ENCODE measurements at regions not wholly inside any gene's neighbourhood (a gene's known extent, or its start where the extent isn't known, plus 50 kb on each side); places are given as distances from the start of the nearest gene placed in this dataset.

- no peaks in the 10 kb centered on the region for H4K20me1 ChIP-seq (ENCODE audit: insufficient read depth)
- no peaks in the 10 kb centered on the region for H3K36me3 ChIP-seq (ENCODE audit: insufficient read depth, low read length)
- no peaks in the 10 kb centered on the region for H3K27me3 ChIP-seq (ENCODE audit: insufficient read depth, low read depth, low read length)
- no peaks in the 10 kb centered on the region for H3F3A ChIP-seq (ENCODE audit: insufficient read depth, low read length, poor library complexity, severe bottlenecking)
- no peak overlapping the region for H3K4me3 ChIP-seq (ENCODE audit: low read length)
- no peaks in the 10 kb centered on the region for H3K9me2 ChIP-seq (ENCODE audit: insufficient read depth, low read length)
- no peak overlapping the region for H3K27ac ChIP-seq (ENCODE audit: low read length)
- H2AFZ ChIP-seq (ENCODE audit: low read depth, low read length), result no peak overlapping the region
- H3K4me2 ChIP-seq (ENCODE audit: low read length), result no peak overlapping the region
- H3K79me2 ChIP-seq (replicated peaks; ENCODE audit: insufficient read depth, low read length), result no peaks in the 10 kb centered on the region
- no peak overlapping the region for H3K9ac ChIP-seq (ENCODE audit: low read length)
- TF ChIP-seq POLR2AphosphoS5 (IDR thresholded peaks at IDR 0.05), result no peak
- TF ChIP-seq CTCF (IDR thresholded peaks at IDR 0.05; ENCODE audit: poor library complexity, severe bottlenecking), result no peak
- no peak for TF ChIP-seq RAD21 (conservative IDR thresholded peaks at IDR 0.05)
- no peak for TF ChIP-seq TAF1 (IDR thresholded peaks at IDR 0.05; ENCODE audit: low read depth)
- TF ChIP-seq, protein P1, sequence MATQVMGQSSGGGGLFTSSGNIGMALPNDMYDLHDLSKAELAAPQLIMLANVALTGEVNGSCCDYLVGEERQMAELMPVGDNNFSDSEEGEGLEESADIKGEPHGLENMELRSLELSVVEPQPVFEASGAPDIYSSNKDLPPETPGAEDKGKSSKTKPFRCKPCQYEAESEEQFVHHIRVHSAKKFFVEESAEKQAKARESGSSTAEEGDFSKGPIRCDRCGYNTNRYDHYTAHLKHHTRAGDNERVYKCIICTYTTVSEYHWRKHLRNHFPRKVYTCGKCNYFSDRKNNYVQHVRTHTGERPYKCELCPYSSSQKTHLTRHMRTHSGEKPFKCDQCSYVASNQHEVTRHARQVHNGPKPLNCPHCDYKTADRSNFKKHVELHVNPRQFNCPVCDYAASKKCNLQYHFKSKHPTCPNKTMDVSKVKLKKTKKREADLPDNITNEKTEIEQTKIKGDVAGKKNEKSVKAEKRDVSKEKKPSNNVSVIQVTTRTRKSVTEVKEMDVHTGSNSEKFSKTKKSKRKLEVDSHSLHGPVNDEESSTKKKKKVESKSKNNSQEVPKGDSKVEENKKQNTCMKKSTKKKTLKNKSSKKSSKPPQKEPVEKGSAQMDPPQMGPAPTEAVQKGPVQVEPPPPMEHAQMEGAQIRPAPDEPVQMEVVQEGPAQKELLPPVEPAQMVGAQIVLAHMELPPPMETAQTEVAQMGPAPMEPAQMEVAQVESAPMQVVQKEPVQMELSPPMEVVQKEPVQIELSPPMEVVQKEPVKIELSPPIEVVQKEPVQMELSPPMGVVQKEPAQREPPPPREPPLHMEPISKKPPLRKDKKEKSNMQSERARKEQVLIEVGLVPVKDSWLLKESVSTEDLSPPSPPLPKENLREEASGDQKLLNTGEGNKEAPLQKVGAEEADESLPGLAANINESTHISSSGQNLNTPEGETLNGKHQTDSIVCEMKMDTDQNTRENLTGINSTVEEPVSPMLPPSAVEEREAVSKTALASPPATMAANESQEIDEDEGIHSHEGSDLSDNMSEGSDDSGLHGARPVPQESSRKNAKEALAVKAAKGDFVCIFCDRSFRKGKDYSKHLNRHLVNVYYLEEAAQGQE (IDR thresholded peaks at IDR 0.05; ENCODE audit: borderline replicate concordance), result no peak
- TF ChIP-seq EZH2 (IDR thresholded peaks at IDR 0.05; ENCODE audit: borderline replicate concordance, insufficient read depth, low read length, poor library complexity, severe bottlenecking), result no peak
- TF ChIP-seq EP300 (conservative IDR thresholded peaks at IDR 0.05; ENCODE audit: poor library complexity, severe bottlenecking), result no peak
- no peak for TF ChIP-seq SMC3 (conservative IDR thresholded peaks at IDR 0.05; ENCODE audit: poor library complexity)
- no peak for TF ChIP-seq MXI1 (conservative IDR thresholded peaks at IDR 0.05; ENCODE audit: poor library complexity, severe bottlenecking)
- no peaks in the 10 kb centered on the region for H3K9me3 ChIP-seq (ENCODE audit: low read length)
Observed at GRCh38 chr4:107125496-107125895, 89.4 kb upstream of the DKK2 start.

DNA sequence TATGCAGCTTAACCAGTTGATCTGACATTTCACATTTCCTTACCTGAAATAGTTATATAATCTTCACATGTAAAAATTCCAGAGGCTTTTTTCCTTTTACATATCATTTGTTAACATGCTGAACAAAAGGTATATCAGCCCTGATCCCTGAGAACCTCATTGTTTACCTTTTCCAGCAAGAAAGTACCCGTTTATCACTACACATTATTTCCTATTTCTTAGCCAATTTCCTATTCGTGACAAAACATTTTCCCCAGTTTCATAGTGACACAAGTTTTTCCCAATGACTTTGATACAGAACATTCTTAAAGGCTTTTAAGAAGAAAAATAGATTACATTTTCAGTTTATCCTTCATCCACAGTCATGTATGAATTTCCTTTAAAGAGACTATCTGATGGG is 86.6 kb upstream of the DKK2 start:
- Histone ChIP-seq H3F3A (ENCODE audit: insufficient read depth, low read length, poor library complexity, severe bottlenecking) (no peaks in the 10 kb centered on the region), H3K9ac (ENCODE audit: low read length) (no peak overlapping the region), H3K79me2 (replicated peaks; ENCODE audit: insufficient read depth, low read length) (no peaks in the 10 kb centered on the region), H3K4me3 (ENCODE audit: low read length) (no peak overlapping the region), H4K20me1 (ENCODE audit: insufficient read depth) (no peaks in the 10 kb centered on the region), H3K9me2 (ENCODE audit: insufficient read depth, low read length) (no peaks in the 10 kb centered on the region), H3K27me3 (ENCODE audit: insufficient read depth, low read depth, low read length) (no peaks in the 10 kb centered on the region), H3K36me3 (ENCODE audit: insufficient read depth, low read length) (no peaks in the 10 kb centered on the region), H3K4me2 (ENCODE audit: low read length) (no peak overlapping the region), H2AFZ (ENCODE audit: low read depth, low read length) (no peak overlapping the region), H3K9me3 (ENCODE audit: low read length) (no peaks in the 10 kb centered on the region), H3K27ac (ENCODE audit: low read length) (no peak overlapping the region)
- TF ChIP-seq EP300 (conservative IDR thresholded peaks at IDR 0.05; ENCODE audit: poor library complexity, severe bottlenecking), result no peak

DNA sequence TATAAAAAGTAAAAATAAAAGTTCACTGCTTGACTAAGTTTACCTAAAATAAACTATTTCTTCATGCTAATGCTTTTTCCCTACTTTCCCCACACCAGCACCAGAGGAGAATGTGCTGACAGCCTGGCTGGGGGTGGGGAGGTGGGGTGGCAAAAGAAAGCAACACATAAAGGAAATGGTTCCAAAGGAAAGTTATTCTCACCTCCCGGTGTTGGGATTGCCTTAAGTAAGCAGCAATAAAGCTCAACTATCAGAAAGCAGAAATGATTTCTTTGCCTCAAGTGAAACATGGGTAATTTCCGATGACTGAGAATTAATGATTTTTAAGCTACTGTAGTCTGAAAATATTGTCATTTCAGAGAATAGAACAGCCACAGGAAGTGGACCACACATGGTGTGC is 84.5 kb upstream of the DKK2 start:
- Histone ChIP-seq H3K27me3 (ENCODE audit: insufficient read depth, low read depth, low read length) (no peaks in the 10 kb centered on the region), H3K79me2 (replicated peaks; ENCODE audit: insufficient read depth, low read length) (no peaks in the 10 kb centered on the region), H3K27ac (ENCODE audit: low read length) (no peak overlapping the region), H3K9ac (ENCODE audit: low read length) (no peak overlapping the region), H2AFZ (ENCODE audit: low read depth, low read length) (no peak overlapping the region), H3K9me2 (ENCODE audit: insufficient read depth, low read length) (no peaks in the 10 kb centered on the region), H3K4me2 (ENCODE audit: low read length) (no peak overlapping the region), H4K20me1 (ENCODE audit: insufficient read depth) (no peaks in the 10 kb centered on the region), H3K36me3 (ENCODE audit: insufficient read depth, low read length) (no peaks in the 10 kb centered on the region), H3K9me3 (ENCODE audit: low read length) (no peaks in the 10 kb centered on the region), H3K4me3 (ENCODE audit: low read length) (no peak overlapping the region), H3F3A (ENCODE audit: insufficient read depth, low read length, poor library complexity, severe bottlenecking) (no peaks in the 10 kb centered on the region)
- TF ChIP-seq EZH2 (IDR thresholded peaks at IDR 0.05; ENCODE audit: borderline replicate concordance, insufficient read depth, low read length, poor library complexity, severe bottlenecking), result no peak
- TF ChIP-seq, protein P1 (IDR thresholded peaks at IDR 0.05; ENCODE audit: borderline replicate concordance), result no peak
- TF ChIP-seq TAF1 (IDR thresholded peaks at IDR 0.05; ENCODE audit: low read depth), result no peak
- no peak for TF ChIP-seq CTCF (IDR thresholded peaks at IDR 0.05; ENCODE audit: poor library complexity, severe bottlenecking)
- TF ChIP-seq SMC3 (conservative IDR thresholded peaks at IDR 0.05; ENCODE audit: poor library complexity), result no peak
- no peak for TF ChIP-seq MXI1 (conservative IDR thresholded peaks at IDR 0.05; ENCODE audit: poor library complexity, severe bottlenecking)
- TF ChIP-seq RAD21 (conservative IDR thresholded peaks at IDR 0.05), result no peak

Data from neural cell (in vitro differentiated cells).